ENCODE measurements at regions not wholly inside any gene's neighbourhood (a gene's known extent, or its start where the extent isn't known, plus 50 kb on each side); places are given as distances from the start of the nearest gene placed in this dataset.

- TF ChIP-seq YY1 (IDR thresholded peaks at IDR 0.05; ENCODE audit: insufficient read depth, insufficient read length) (no peak), SUZ12 (IDR thresholded peaks at IDR 0.05; ENCODE audit: extremely low read depth, insufficient read depth, insufficient read length) (no peak), ZNF274 (IDR thresholded peaks at IDR 0.05; ENCODE audit: low read depth, low read length) (no peak)
Observed at GRCh38 chr9:38125889-38126288, 56.9 kb upstream of the SHB start.
